Activated CD4-positive, alpha-beta T cell treated with anti-CD3 and anti-CD28 coated beads for 36 hours (primary cell): ENCODE measurements at regions not wholly inside any gene's neighbourhood (a gene's known extent, or its start where the extent isn't known, plus 50 kb on each side); places are given as distances from the start of the nearest gene placed in this dataset.
A peak's percentile ranks its signal among the peaks of the same experiment; 100 is the strongest.

Experiments
- ATAC-seq: fragments of 200-7000 bp; cut with Tn5 transposase; one replicate; pipeline ENCODE4 v1.10.0; 2021; ENCODE audit warnings: mild to moderate bottlenecking, moderate library complexity
- CTCF ChIA-PET: fragments of 350-600 bp; sonication (Branson Sonifier 250); formaldehyde crosslinking; loops from one replicate; lab custom pipeline; 2021; ENCODE audit warnings: antibody characterized with exemption; lab: Charles Lee
- POLR2A ChIA-PET: fragments of 350-600 bp; sonication (Branson Sonifier 250); formaldehyde crosslinking; loops from one replicate; lab custom pipeline; 2021; ENCODE audit warnings: antibody characterized with exemption, inconsistent platforms; lab: Charles Lee
- DNase-seq: peaks from one replicate; pipeline ENCODE4 v3.0.0-alpha.2; 2020
- H3K27ac Mint-ChIP-seq: one replicate; pipeline ENCODE4 v1.8.0; 2021; ENCODE audit warnings: mixed read lengths
- H3K27me3 Mint-ChIP-seq: one replicate; pipeline ENCODE4 v1.8.0; 2021; ENCODE audit warnings: mixed read lengths
- H3K36me3 Mint-ChIP-seq: one replicate; pipeline ENCODE4 v1.8.0; 2021; ENCODE audit warnings: low read depth, mixed read lengths
- H3K4me1 Mint-ChIP-seq: one replicate; pipeline ENCODE4 v1.8.0; 2021; ENCODE audit warnings: mixed read lengths
- H3K4me3 Mint-ChIP-seq: one replicate; pipeline ENCODE4 v1.8.0; 2021; ENCODE audit warnings: mild to moderate bottlenecking, moderate library complexity, mixed read lengths
- H3K9me3 Mint-ChIP-seq: one replicate; pipeline ENCODE4 v1.8.0; 2021; ENCODE audit warnings: low read depth, mixed read lengths
- intact Hi-C, 2 experiments: fragments of 100-400 bp; cut with DNase I in 1 of 2; cut with micrococcal nuclease in 1 of 2; formaldehyde crosslinking; loops; one replicate each; pipeline versions ENCODE4 v1.14.2 to v1.15.1; 2022 to 2024; cut with DNase I, micrococcal nuclease

- no peaks in the 10 kb centered on the region for H3K36me3 Mint-ChIP-seq
- POLR2A ChIA-PET: no interaction called here
- peak; percentile 61 for ATAC-seq
- H3K4me1 Mint-ChIP-seq: peaks cover 17% of the 10 kb centered on the region
- H3K27me3 Mint-ChIP-seq: peaks cover 14% of the 10 kb centered on the region
- CTCF ChIA-PET: interaction anchor here (0.5 to 4.6 kb wide), 13 partner anchors 9 to 740 kb away, joined by 3 to 13 read pairs (median 3); no protein-coding TSS in a partner anchor
- H3K27ac Mint-ChIP-seq: no peak overlapping the region
- no peaks in the 10 kb centered on the region for H3K9me3 Mint-ChIP-seq
- DNase-seq: peak; percentile 32
- intact Hi-C loops: loop anchor here (5.0 kb wide), 2 partner anchors 58 to 373 kb away; no protein-coding TSS in a partner anchor
- H3K4me3 Mint-ChIP-seq: no peak overlapping the region
Observed at GRCh38 chr5:96595300-96596090, 66.7 kb upstream of the CAST start.

- Mint-ChIP-seq H3K4me3 (no peak overlapping the region), H3K27me3 (peaks cover 15% of the 10 kb centered on the region), H3K36me3 (no peaks in the 10 kb centered on the region), H3K27ac (peak overlapping the region; percentile 27), H3K4me1 (peaks cover 17% of the 10 kb centered on the region), H3K9me3 (no peaks in the 10 kb centered on the region)
- intact Hi-C loops: loop anchor here (5.0 kb wide), 2 partner anchors 60 to 375 kb away; no protein-coding TSS in a partner anchor
- ChIA-PET CTCF (interaction anchor here (0.9 to 4.6 kb wide), 4 partner anchors 10 to 262 kb away, joined by 3 to 13 read pairs (median 4); no protein-coding TSS in a partner anchor), POLR2A (no interaction called here)
- ATAC-seq (peak; percentile 78), DNase-seq (peak; percentile 23)
Observed at GRCh38 chr5:96597438-96598020, 64.6 kb upstream of the CAST start.

GRCh38 chr5:96601200-96601599 lies 61.0 kb upstream of the CAST start:
- intact Hi-C loops: loop anchor here (1.0 kb wide), 3 partner anchors 256 to 743 kb away; no protein-coding TSS in a partner anchor
- Mint-ChIP-seq H3K27ac (no peak overlapping the region), H3K4me3 (no peak overlapping the region), H3K4me1 (peaks cover 17% of the 10 kb centered on the region), H3K27me3 (peaks cover 5% of the 10 kb centered on the region), H3K9me3 (no peaks in the 10 kb centered on the region), H3K36me3 (no peaks in the 10 kb centered on the region)
- ChIA-PET CTCF (interaction anchor here (0.6 to 5.6 kb wide), 20 partner anchors 9 to 878 kb away, joined by 3 to 58 read pairs (median 4); no protein-coding TSS in a partner anchor), POLR2A (no interaction called here)
- ATAC-seq (no peak), DNase-seq (no peak)

GRCh38 chr5:96601715-96602244 lies 60.4 kb upstream of the CAST start:
- peak; percentile 64 for DNase-seq
- POLR2A ChIA-PET: no interaction called here

GRCh38 chr5:96602776-96603175 lies 59.4 kb upstream of the CAST start:
- CTCF ChIA-PET: interaction anchor here (0.6 to 5.6 kb wide), 16 partner anchors 10 to 741 kb away, joined by 3 to 58 read pairs (median 4); no protein-coding TSS in a partner anchor
- ATAC-seq (no peak), DNase-seq (no peak)
- Mint-ChIP-seq H3K9me3 (no peaks in the 10 kb centered on the region), H3K27me3 (peaks cover 5% of the 10 kb centered on the region), H3K4me3 (no peak overlapping the region), H3K4me1 (peaks cover 6% of the 10 kb centered on the region), H3K27ac (no peak overlapping the region), H3K36me3 (no peaks in the 10 kb centered on the region)
- POLR2A ChIA-PET: no interaction called here
- intact Hi-C loops: no loop called here

More at GRCh38 chr5:96601715-96602244, 60.4 kb upstream of the CAST start:
- no peaks in the 10 kb centered on the region for H3K36me3 Mint-ChIP-seq
- H3K4me1 Mint-ChIP-seq: peaks cover 16% of the 10 kb centered on the region
- intact Hi-C loops: loop anchor here (1.0 kb wide), 3 partner anchors 256 to 743 kb away; no protein-coding TSS in a partner anchor
- peaks cover 5% of the 10 kb centered on the region for H3K27me3 Mint-ChIP-seq
- no peak overlapping the region for H3K4me3 Mint-ChIP-seq
- ATAC-seq: peak; percentile 69
- CTCF ChIA-PET: interaction anchor here (0.6 to 5.6 kb wide), 23 partner anchors 9 to 1382 kb away, joined by 3 to 58 read pairs (median 4); no protein-coding TSS in a partner anchor
- H3K9me3 Mint-ChIP-seq: no peaks in the 10 kb centered on the region
- no peak overlapping the region for H3K27ac Mint-ChIP-seq

- intact Hi-C loops: no loop called here
- Mint-ChIP-seq H3K9me3 (no peaks in the 10 kb centered on the region), H3K27ac (no peak overlapping the region), H3K36me3 (no peaks in the 10 kb centered on the region), H3K4me1 (no peaks in the 10 kb centered on the region), H3K4me3 (no peak overlapping the region), H3K27me3 (peaks cover 14% of the 10 kb centered on the region)
- ATAC-seq (no peak), DNase-seq (no peak)
- ChIA-PET POLR2A (no interaction called here), CTCF (interaction anchor here (0.7 to 0.9 kb wide), 3 partner anchors 40 to 594 kb away, joined by 3 to 4 read pairs (median 3); no protein-coding TSS in a partner anchor)
Observed at GRCh38 chr5:96605144-96605837, 56.9 kb upstream of the CAST start.

- H3K4me3 Mint-ChIP-seq: no peak overlapping the region
- intact Hi-C loops: no loop called here
- H3K4me1 Mint-ChIP-seq: peaks cover 4% of the 10 kb centered on the region
- no peak for DNase-seq
- no peaks in the 10 kb centered on the region for H3K36me3 Mint-ChIP-seq
- H3K27ac Mint-ChIP-seq: no peak overlapping the region
- ChIA-PET CTCF (interaction anchor here (1.4 kb wide), 1 partner anchor 78 kb away, joined by 6 read pairs; no protein-coding TSS in a partner anchor), POLR2A (no interaction called here)
- H3K27me3 Mint-ChIP-seq: peaks cover 19% of the 10 kb centered on the region
- no peaks in the 10 kb centered on the region for H3K9me3 Mint-ChIP-seq
- ATAC-seq: no peak
Observed at GRCh38 chr5:96609369-96609768, 52.8 kb upstream of the CAST start.

- no peak for ATAC-seq
- H3K4me3 Mint-ChIP-seq: no peak overlapping the region
Observed at GRCh38 chr5:96610747-96611146, 51.4 kb upstream of the CAST start.

GRCh38 chr5:96611946-96612345 lies 50.2 kb upstream of the CAST start:
- Mint-ChIP-seq H3K36me3 (no peaks in the 10 kb centered on the region), H3K27me3 (peaks cover 22% of the 10 kb centered on the region), H3K9me3 (no peaks in the 10 kb centered on the region), H3K4me3 (no peak overlapping the region), H3K27ac (no peak overlapping the region), H3K4me1 (peaks cover 5% of the 10 kb centered on the region)
- POLR2A ChIA-PET: no interaction called here
- intact Hi-C loops: loop anchor here (2.0 to 5.0 kb wide), 4 partner anchors 115 to 920 kb away; no protein-coding TSS in a partner anchor
- ATAC-seq: no peak
- no peak for DNase-seq
- CTCF ChIA-PET: interaction anchor here (1.4 kb wide), 1 partner anchor 9 kb away, joined by 4 read pairs; no protein-coding TSS in a partner anchor

More at GRCh38 chr5:96610747-96611146, 51.4 kb upstream of the CAST start:
- DNase-seq: no peak
- POLR2A ChIA-PET: no interaction called here
- CTCF ChIA-PET: interaction anchor here (0.7 to 1.2 kb wide), 3 partner anchors 9 to 268 kb away, joined by 3 to 4 read pairs (median 4); no protein-coding TSS in a partner anchor
- Mint-ChIP-seq H3K9me3 (no peaks in the 10 kb centered on the region), H3K27me3 (peaks cover 22% of the 10 kb centered on the region), H3K27ac (no peak overlapping the region), H3K36me3 (no peaks in the 10 kb centered on the region), H3K4me1 (peaks cover 5% of the 10 kb centered on the region)
- intact Hi-C loops: loop anchor here (5.0 kb wide), 3 partner anchors 117 to 922 kb away; no protein-coding TSS in a partner anchor
